Kidney (tissue), 13 donors: ENCODE measurements at regions not wholly inside any gene's neighbourhood (a gene's known extent, or its start where the extent isn't known, plus 50 kb on each side); places are given as distances from the start of the nearest gene placed in this dataset.

Experiments
- DNase-seq, 5 donors: peaks; one replicate each; pipeline ENCODE4 v3.0.0-alpha.2; 2013 to 2020
- FAIRE-seq: peaks from 2 replicates; lab custom pipeline; 2012; peaks lifted over from hg19 to GRCh38; lab: Jason Lieb, UNC
- H3K27ac ChIP-seq, 2 donors: one replicate each; pipeline ENCODE4 v1.7.0; 2013; ENCODE audit warnings: low read depth in 2 of 2, low read length in 2 of 2, inconsistent platforms in 1 of 2
- H3K27me3 ChIP-seq: one replicate; pipeline ENCODE4 v1.7.1; 2013; ENCODE audit warnings: low read length, inconsistent platforms; ENCODE audit not compliant: control insufficient read depth, insufficient read depth
- H3K36me3 ChIP-seq, 3 donors: one replicate each; pipeline versions ENCODE4 v1.7.0 to v1.7.1; 2013; ENCODE audit warnings: low read length in 3 of 3, control low read depth in 1 of 3, inconsistent platforms in 1 of 3; ENCODE audit not compliant: insufficient read depth in 3 of 3, control insufficient read depth in 2 of 3
- H3K4me1 ChIP-seq, 3 donors: one replicate each; pipeline versions ENCODE4 v1.7.0 to v1.7.1; 2013; ENCODE audit warnings: low read length in 3 of 3, inconsistent platforms in 1 of 3, low read depth in 1 of 3; ENCODE audit not compliant: control insufficient read depth in 2 of 3, insufficient read depth in 2 of 3
- H3K4me3 ChIP-seq, 3 donors: one replicate each; pipeline versions ENCODE4 v1.7.0 to v1.8.1; 2013; ENCODE audit warnings: low read length in 3 of 3, control low read depth in 1 of 3, inconsistent platforms in 1 of 3
- H3K9ac ChIP-seq, 3 donors: one replicate each; pipeline versions ENCODE4 v1.7.0 to v1.7.1; 2013; ENCODE audit warnings: low read length in 3 of 3, control low read depth in 1 of 3, inconsistent platforms in 1 of 3
- H3K9me3 ChIP-seq, 3 donors: one replicate each; pipeline versions ENCODE4 v1.7.0 to v1.7.1; 2013; ENCODE audit warnings: low read length in 3 of 3, control low read depth in 1 of 3, inconsistent platforms in 1 of 3; ENCODE audit not compliant: control insufficient read depth in 2 of 3, insufficient read depth in 1 of 3
- intact Hi-C: fragments of 100-400 bp; cut with DNase I; formaldehyde crosslinking; loops from one replicate; pipeline ENCODE4 v1.11.1; 2022
- TF ChIP-seq, protein P1 (sequence below): IDR thresholded peaks from 3 replicates; pipeline ENCODE4 v1.5.1; 2012; ENCODE audit warnings: mild to moderate bottlenecking, moderate library complexity, borderline replicate concordance; ENCODE audit not compliant: insufficient read depth; ENCODE audit errors: extremely low read depth
- donor health status: control.
- donor health status: control.
- donor health status: control.
- donor health status: control.
- donor health status: control.
- donor health status: DM: yes; HTN: yes; CAD: no.
- donor health status: Normal renal cell carcinoma (clear cell type).

DNA sequence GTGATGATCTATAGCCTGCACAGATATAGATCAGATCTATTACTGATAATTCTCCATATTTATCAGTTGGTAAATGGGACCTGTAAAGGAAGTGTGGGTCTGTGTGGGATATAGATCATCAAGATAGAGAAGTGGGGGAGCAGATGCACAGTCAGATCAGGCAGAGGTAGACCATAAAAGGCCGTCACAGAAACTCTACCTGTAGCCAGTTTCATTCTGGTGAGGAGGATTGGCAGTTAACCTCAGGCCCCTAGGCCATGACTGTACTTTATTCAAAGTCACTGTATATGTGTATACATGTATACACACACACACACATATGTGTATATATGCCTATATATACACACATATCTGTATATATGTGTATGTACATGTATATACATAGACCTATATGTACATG is 69.1 kb downstream of the ADM start:
- intact Hi-C loops: no loop called here
- FAIRE-seq (no peak), DNase-seq (no peak)
- Histone ChIP-seq H3K9ac (no peak overlapping the region), H3K36me3 (no peaks in the 10 kb centered on the region), H3K9me3 (no peaks in the 10 kb centered on the region), H3K4me3 (no peak overlapping the region), H3K27ac (no peak overlapping the region), H3K4me1 (peaks cover 0 to 8% (median 0%) of the 10 kb centered on the region in 3 donors), H3K27me3 (no peaks in the 10 kb centered on the region)
- TF ChIP-seq, protein P1, sequence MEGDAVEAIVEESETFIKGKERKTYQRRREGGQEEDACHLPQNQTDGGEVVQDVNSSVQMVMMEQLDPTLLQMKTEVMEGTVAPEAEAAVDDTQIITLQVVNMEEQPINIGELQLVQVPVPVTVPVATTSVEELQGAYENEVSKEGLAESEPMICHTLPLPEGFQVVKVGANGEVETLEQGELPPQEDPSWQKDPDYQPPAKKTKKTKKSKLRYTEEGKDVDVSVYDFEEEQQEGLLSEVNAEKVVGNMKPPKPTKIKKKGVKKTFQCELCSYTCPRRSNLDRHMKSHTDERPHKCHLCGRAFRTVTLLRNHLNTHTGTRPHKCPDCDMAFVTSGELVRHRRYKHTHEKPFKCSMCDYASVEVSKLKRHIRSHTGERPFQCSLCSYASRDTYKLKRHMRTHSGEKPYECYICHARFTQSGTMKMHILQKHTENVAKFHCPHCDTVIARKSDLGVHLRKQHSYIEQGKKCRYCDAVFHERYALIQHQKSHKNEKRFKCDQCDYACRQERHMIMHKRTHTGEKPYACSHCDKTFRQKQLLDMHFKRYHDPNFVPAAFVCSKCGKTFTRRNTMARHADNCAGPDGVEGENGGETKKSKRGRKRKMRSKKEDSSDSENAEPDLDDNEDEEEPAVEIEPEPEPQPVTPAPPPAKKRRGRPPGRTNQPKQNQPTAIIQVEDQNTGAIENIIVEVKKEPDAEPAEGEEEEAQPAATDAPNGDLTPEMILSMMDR: no peak

DNA sequence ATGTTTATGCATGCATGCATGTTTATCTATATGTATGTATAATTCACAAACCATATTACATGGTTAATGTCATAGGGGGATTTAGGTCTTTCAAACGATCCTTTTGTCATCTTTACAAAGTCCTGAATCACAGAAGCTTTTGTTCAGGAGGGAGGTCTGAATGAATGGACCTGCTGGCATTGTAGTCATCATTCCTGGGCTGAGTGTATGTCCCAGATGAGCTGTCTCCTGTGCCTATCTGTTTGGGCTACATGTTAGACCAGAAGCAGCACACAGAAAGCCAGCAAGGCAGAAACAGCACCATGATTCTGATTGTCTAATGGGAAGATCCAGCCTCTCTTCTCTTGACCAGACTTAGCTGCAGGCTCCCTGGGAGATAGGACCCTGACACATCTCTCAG is 69.5 kb downstream of the ADM start:
- peaks cover 0 to 8% (median 0%) of the 10 kb centered on the region in 3 donors for H3K4me1 ChIP-seq
- FAIRE-seq (no peak), DNase-seq (no peak)
- intact Hi-C loops: no loop called here
- H3K9ac ChIP-seq: no peak overlapping the region
- no peaks in the 10 kb centered on the region for H3K36me3 ChIP-seq
- no peaks in the 10 kb centered on the region for H3K9me3 ChIP-seq
- H3K27me3 ChIP-seq: no peaks in the 10 kb centered on the region
- TF ChIP-seq, protein P1: no peak
- H3K4me3 ChIP-seq: no peak overlapping the region
- no peak overlapping the region for H3K27ac ChIP-seq

- TF ChIP-seq, protein P1: no peak
- intact Hi-C loops: no loop called here
- H3K4me1 ChIP-seq: peaks cover 0 to 10% (median 0%) of the 10 kb centered on the region in 3 donors
- H3K36me3 ChIP-seq: no peaks in the 10 kb centered on the region
- no peaks in the 10 kb centered on the region for H3K9me3 ChIP-seq
- H3K27me3 ChIP-seq: no peaks in the 10 kb centered on the region
- FAIRE-seq (no peak), DNase-seq (no peak)
- H3K9ac ChIP-seq: no peak overlapping the region
- no peak overlapping the region for H3K27ac ChIP-seq
- H3K4me3 ChIP-seq: no peak overlapping the region
Measured at GRCh38 chr11:10375280-10375971, 70.6 kb downstream of the ADM start.
